ENCODE measurements at regions not wholly inside any gene's neighbourhood (a gene's known extent, or its start where the extent isn't known, plus 50 kb on each side); places are given as distances from the start of the nearest gene placed in this dataset.

GRCh38 chr2:157087373-157088002 lies 170.0 kb upstream of the GALNT5 start:
- TF ChIP-seq, protein P1, sequence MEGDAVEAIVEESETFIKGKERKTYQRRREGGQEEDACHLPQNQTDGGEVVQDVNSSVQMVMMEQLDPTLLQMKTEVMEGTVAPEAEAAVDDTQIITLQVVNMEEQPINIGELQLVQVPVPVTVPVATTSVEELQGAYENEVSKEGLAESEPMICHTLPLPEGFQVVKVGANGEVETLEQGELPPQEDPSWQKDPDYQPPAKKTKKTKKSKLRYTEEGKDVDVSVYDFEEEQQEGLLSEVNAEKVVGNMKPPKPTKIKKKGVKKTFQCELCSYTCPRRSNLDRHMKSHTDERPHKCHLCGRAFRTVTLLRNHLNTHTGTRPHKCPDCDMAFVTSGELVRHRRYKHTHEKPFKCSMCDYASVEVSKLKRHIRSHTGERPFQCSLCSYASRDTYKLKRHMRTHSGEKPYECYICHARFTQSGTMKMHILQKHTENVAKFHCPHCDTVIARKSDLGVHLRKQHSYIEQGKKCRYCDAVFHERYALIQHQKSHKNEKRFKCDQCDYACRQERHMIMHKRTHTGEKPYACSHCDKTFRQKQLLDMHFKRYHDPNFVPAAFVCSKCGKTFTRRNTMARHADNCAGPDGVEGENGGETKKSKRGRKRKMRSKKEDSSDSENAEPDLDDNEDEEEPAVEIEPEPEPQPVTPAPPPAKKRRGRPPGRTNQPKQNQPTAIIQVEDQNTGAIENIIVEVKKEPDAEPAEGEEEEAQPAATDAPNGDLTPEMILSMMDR (IDR thresholded peaks at IDR 0.05), result no peak
- no peak for TF ChIP-seq POLR2A (IDR thresholded peaks at IDR 0.05)

Measured in uterus (tissue), 2 donors.